ENCODE measurements at regions not wholly inside any gene's neighbourhood (a gene's known extent, or its start where the extent isn't known, plus 50 kb on each side); places are given as distances from the start of the nearest gene placed in this dataset.

GRCh38 chr12:11461433-11461832 is 66.1 kb upstream of the PRB2 start:
- Mint-ChIP-seq H3K27me3 (ENCODE audit: insufficient read depth, low read depth, poor library complexity) (peaks cover 7% of the 10 kb centered on the region), H3K27ac (no peak overlapping the region), H3K9me3 (peaks cover 14% of the 10 kb centered on the region), H3K4me3 (no peak overlapping the region), H3K4me1 (peaks cover 15% of the 10 kb centered on the region), H3K36me3 (ENCODE audit: low read depth) (peaks cover 15% of the 10 kb centered on the region)
- no peaks in the 10 kb centered on the region; the same call in 1 of the 2 replicates for H3K36me3 ChIP-seq (ENCODE audit: insufficient read depth)
- ATAC-seq: no peak
- H3K4me3 ChIP-seq: no peak overlapping the region
- H3K79me2 ChIP-seq (replicated peaks; ENCODE audit: insufficient read depth): no peaks in the 10 kb centered on the region
- H3K4me1 ChIP-seq (ENCODE audit: insufficient read depth): peaks cover 22% of the 10 kb centered on the region
- TF ChIP-seq NANOG (IDR thresholded peaks at IDR 0.05; ENCODE audit: borderline replicate concordance) (no peak), CTCF (conservative IDR thresholded peaks at IDR 0.05; ENCODE audit: low read depth in 2 of 2) (no peak), CREB1 (CRISPR knock-in tag; IDR thresholded peaks at IDR 0.05; ENCODE audit: low read depth) (no peak), ZNF114 (CRISPR knock-in tag; IDR thresholded peaks at IDR 0.05) (no peak)
- no peak overlapping the region for H3K4me2 ChIP-seq
- H3K27me3 ChIP-seq (ENCODE audit: insufficient read depth): no peaks in the 10 kb centered on the region
- H3F3A ChIP-seq (replicated peaks; ENCODE audit: low read depth): no peaks in the 10 kb centered on the region
- H3K27ac ChIP-seq (ENCODE audit: low read depth): peak overlapping the region; percentile 96; the same call in 1 of the 2 replicates
- no peaks in the 10 kb centered on the region for H4K20me1 ChIP-seq (replicated peaks; ENCODE audit: insufficient read depth)
- H2AFZ ChIP-seq: no peak overlapping the region
- DNase-seq (ENCODE audit: low spot score): no peak
- peaks cover 10% of the 10 kb centered on the region; the same call in 1 of the 2 replicates for H3K9me2 ChIP-seq (ENCODE audit: insufficient read depth)

- H4K20me1 ChIP-seq (replicated peaks; ENCODE audit: insufficient read depth): no peaks in the 10 kb centered on the region
- peaks cover 10% of the 10 kb centered on the region for H3K9me3 Mint-ChIP-seq
- H3K27ac Mint-ChIP-seq: no peak overlapping the region
- H2AFZ ChIP-seq: no peak overlapping the region
- H3K27me3 ChIP-seq (ENCODE audit: insufficient read depth): no peaks in the 10 kb centered on the region
- no peaks in the 10 kb centered on the region for H3K36me3 ChIP-seq (ENCODE audit: insufficient read depth)
- no peak overlapping the region for H3K4me3 Mint-ChIP-seq
- no peaks in the 10 kb centered on the region; the same call in 2 of the 3 replicates for H3K36me3 Mint-ChIP-seq (ENCODE audit: low read depth)
- H3K4me3 ChIP-seq: no peak overlapping the region
- H3K79me2 ChIP-seq (replicated peaks; ENCODE audit: insufficient read depth): no peaks in the 10 kb centered on the region
- no peaks in the 10 kb centered on the region for H3K27me3 Mint-ChIP-seq (ENCODE audit: insufficient read depth, low read depth, poor library complexity)
- H3K9me2 ChIP-seq (ENCODE audit: insufficient read depth): peaks cover 7% of the 10 kb centered on the region; the same call in 1 of the 2 replicates
- no peaks in the 10 kb centered on the region for H3F3A ChIP-seq (replicated peaks; ENCODE audit: low read depth)
- H3K27ac ChIP-seq (ENCODE audit: low read depth): no peak overlapping the region
- no peaks in the 10 kb centered on the region for H3K4me1 ChIP-seq (ENCODE audit: insufficient read depth)
- DNase-seq (ENCODE audit: low spot score): peak; percentile 40
- no peak overlapping the region for H3K4me2 ChIP-seq
- no peaks in the 10 kb centered on the region for H3K4me1 Mint-ChIP-seq
- peak; percentile 49; the same call in 2 of the 3 replicates for ATAC-seq
- no peak for TF ChIP-seq REST (IDR thresholded peaks at IDR 0.05; ENCODE audit: unreplicated experiment)
- TF ChIP-seq JUNB (IDR thresholded peaks at IDR 0.05; ENCODE audit: unreplicated experiment): no peak
- no peak for TF ChIP-seq STAT1 (IDR thresholded peaks at IDR 0.05; ENCODE audit: unreplicated experiment)
- TF ChIP-seq, protein P1, sequence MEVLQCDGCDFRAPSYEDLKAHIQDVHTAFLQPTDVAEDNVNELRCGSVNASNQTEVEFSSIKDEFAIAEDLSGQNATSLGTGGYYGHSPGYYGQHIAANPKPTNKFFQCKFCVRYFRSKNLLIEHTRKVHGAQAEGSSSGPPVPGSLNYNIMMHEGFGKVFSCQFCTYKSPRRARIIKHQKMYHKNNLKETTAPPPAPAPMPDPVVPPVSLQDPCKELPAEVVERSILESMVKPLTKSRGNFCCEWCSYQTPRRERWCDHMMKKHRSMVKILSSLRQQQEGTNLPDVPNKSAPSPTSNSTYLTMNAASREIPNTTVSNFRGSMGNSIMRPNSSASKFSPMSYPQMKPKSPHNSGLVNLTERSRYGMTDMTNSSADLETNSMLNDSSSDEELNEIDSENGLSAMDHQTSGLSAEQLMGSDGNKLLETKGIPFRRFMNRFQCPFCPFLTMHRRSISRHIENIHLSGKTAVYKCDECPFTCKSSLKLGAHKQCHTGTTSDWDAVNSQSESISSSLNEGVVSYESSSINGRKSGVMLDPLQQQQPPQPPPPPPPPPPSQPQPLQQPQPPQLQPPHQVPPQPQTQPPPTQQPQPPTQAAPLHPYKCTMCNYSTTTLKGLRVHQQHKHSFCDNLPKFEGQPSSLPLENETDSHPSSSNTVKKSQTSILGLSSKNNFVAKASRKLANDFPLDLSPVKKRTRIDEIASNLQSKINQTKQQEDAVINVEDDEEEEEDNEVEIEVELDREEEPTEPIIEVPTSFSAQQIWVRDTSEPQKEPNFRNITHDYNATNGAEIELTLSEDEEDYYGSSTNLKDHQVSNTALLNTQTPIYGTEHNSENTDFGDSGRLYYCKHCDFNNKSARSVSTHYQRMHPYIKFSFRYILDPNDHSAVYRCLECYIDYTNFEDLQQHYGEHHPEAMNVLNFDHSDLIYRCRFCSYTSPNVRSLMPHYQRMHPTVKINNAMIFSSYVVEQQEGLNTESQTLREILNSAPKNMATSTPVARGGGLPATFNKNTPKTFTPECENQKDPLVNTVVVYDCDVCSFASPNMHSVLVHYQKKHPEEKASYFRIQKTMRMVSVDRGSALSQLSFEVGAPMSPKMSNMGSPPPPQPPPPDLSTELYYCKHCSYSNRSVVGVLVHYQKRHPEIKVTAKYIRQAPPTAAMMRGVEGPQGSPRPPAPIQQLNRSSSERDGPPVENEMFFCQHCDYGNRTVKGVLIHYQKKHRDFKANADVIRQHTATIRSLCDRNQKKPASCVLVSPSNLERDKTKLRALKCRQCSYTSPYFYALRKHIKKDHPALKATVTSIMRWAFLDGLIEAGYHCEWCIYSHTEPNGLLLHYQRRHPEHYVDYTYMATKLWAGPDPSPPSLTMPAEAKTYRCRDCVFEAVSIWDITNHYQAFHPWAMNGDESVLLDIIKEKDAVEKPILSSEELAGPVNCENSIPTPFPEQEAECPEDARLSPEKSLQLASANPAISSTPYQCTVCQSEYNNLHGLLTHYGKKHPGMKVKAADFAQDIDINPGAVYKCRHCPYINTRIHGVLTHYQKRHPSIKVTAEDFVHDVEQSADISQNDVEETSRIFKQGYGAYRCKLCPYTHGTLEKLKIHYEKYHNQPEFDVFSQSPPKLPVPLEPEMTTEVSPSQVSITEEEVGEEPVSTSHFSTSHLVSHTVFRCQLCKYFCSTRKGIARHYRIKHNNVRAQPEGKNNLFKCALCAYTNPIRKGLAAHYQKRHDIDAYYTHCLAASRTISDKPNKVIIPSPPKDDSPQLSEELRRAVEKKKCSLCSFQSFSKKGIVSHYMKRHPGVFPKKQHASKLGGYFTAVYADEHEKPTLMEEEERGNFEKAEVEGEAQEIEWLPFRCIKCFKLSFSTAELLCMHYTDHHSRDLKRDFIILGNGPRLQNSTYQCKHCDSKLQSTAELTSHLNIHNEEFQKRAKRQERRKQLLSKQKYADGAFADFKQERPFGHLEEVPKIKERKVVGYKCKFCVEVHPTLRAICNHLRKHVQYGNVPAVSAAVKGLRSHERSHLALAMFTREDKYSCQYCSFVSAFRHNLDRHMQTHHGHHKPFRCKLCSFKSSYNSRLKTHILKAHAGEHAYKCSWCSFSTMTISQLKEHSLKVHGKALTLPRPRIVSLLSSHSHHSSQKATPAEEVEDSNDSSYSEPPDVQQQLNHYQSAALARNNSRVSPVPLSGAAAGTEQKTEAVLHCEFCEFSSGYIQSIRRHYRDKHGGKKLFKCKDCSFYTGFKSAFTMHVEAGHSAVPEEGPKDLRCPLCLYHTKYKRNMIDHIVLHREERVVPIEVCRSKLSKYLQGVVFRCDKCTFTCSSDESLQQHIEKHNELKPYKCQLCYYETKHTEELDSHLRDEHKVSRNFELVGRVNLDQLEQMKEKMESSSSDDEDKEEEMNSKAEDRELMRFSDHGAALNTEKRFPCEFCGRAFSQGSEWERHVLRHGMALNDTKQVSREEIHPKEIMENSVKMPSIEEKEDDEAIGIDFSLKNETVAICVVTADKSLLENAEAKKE (CRISPR knock-in tag; IDR thresholded peaks at IDR 0.05): no peak
- TF ChIP-seq POLR2AphosphoS5 (IDR thresholded peaks at IDR 0.05; ENCODE audit: low read depth): no peak
- TF ChIP-seq ZNF331 (CRISPR knock-in tag; IDR thresholded peaks at IDR 0.05; ENCODE audit: low read depth): no peak
Measured at GRCh38 chr12:11477110-11477509, 81.7 kb upstream of the PRB2 start.
